Sigmoid colon (tissue), 3 donors: ENCODE measurements at regions not wholly inside any gene's neighbourhood (a gene's known extent, or its start where the extent isn't known, plus 50 kb on each side); places are given as distances from the start of the nearest gene placed in this dataset.

Experiments used
- CTCF ChIP-seq, 4 experiments: fragments of 450-650 bp in 3 of 4; fragments of 200-600 bp in 1 of 4; IDR thresholded peaks; one replicate each; pipeline ENCODE4 v1.5.1; 2016 to 2019; ENCODE audit warnings: antibody characterized with exemption in 4 of 4, mild to moderate bottlenecking in 3 of 4, moderate library complexity in 2 of 4
- POLR2A ChIP-seq, 2 donors: fragments of 450-650 bp; IDR thresholded peaks; one replicate each; pipeline ENCODE4 v1.6.1; 2016; ENCODE audit warnings: antibody characterized with exemption in 2 of 2, mild to moderate bottlenecking in 2 of 2, moderate library complexity in 2 of 2

- no peak for TF ChIP-seq CTCF (IDR thresholded peaks at IDR 0.05)
- no peak for TF ChIP-seq POLR2A (IDR thresholded peaks at IDR 0.05)
Measured at GRCh38 chr1:203985676-203986075, 87.2 kb upstream of the SOX13 start.
